ENCODE measurements at regions not wholly inside any gene's neighbourhood (a gene's known extent, or its start where the extent isn't known, plus 50 kb on each side); places are given as distances from the start of the nearest gene placed in this dataset.

GRCh38 chr12:89138048-89138852 is 214.1 kb downstream of the DUSP6 start:
- DNase-seq (no peak), ATAC-seq (ENCODE audit: insufficient read depth, low FRiP score) (no peak)
- H3K36me3 ChIP-seq (ENCODE audit: control insufficient read depth in 4 of 4, insufficient read depth in 4 of 4, low read length in 4 of 4): no peaks in the 10 kb centered on the region
- no peaks in the 10 kb centered on the region for H3K27me3 ChIP-seq (ENCODE audit: control insufficient read depth in 3 of 3, insufficient read depth in 3 of 3, low read length in 2 of 3)
- peaks cover 0 to 27% (median 0%) of the 10 kb centered on the region in 5 donors for H3K4me1 ChIP-seq (ENCODE audit: control insufficient read depth in 5 of 5, insufficient read depth in 5 of 5, low read length in 5 of 5)
- H3K27ac ChIP-seq (ENCODE audit: low read depth in 1 of 2, low read length in 1 of 2): no peak overlapping the region
- H3K9me3 ChIP-seq (ENCODE audit: control insufficient read depth in 4 of 4, insufficient read depth in 3 of 4, low read length in 3 of 4): no peaks in the 10 kb centered on the region
- TF ChIP-seq CTCF (IDR thresholded peaks at IDR 0.05; ENCODE audit: control extremely low read depth, extremely low read depth): no peak
- H3K4me3 ChIP-seq: no peak overlapping the region
- no peak overlapping the region for H3K9ac ChIP-seq (ENCODE audit: insufficient read depth in 1 of 2, low read length in 2 of 2)

- TF ChIP-seq CTCF (IDR thresholded peaks at IDR 0.05; ENCODE audit: control extremely low read depth, extremely low read depth): no peak
- Histone ChIP-seq H3K9ac (ENCODE audit: insufficient read depth in 1 of 2, low read length in 2 of 2) (no peak overlapping the region), H3K36me3 (ENCODE audit: control insufficient read depth in 4 of 4, insufficient read depth in 4 of 4, low read length in 4 of 4) (no peaks in the 10 kb centered on the region), H3K4me3 (no peak overlapping the region), H3K9me3 (ENCODE audit: control insufficient read depth in 4 of 4, insufficient read depth in 3 of 4, low read length in 3 of 4) (no peaks in the 10 kb centered on the region), H3K27ac (ENCODE audit: low read depth in 1 of 2, low read length in 1 of 2) (no peak overlapping the region), H3K4me1 (ENCODE audit: control insufficient read depth in 5 of 5, insufficient read depth in 5 of 5, low read length in 5 of 5) (peaks cover 0 to 27% (median 0%) of the 10 kb centered on the region in 5 donors), H3K27me3 (ENCODE audit: control insufficient read depth in 3 of 3, insufficient read depth in 3 of 3, low read length in 2 of 3) (no peaks in the 10 kb centered on the region)
- DNase-seq (no peak), ATAC-seq (ENCODE audit: insufficient read depth, low FRiP score) (no peak)
These were observed 216.2 kb downstream of the DUSP6 start for GRCh38 chr12:89135976-89136634.

GRCh38 chr12:89134213-89134770 is 218.0 kb downstream of the DUSP6 start:
- H3K27me3 ChIP-seq (ENCODE audit: control insufficient read depth in 3 of 3, insufficient read depth in 3 of 3, low read length in 2 of 3): no peaks in the 10 kb centered on the region

More at GRCh38 chr12:89134213-89134770, 218.0 kb downstream of the DUSP6 start:
- Histone ChIP-seq H3K27ac (ENCODE audit: low read depth in 1 of 2, low read length in 1 of 2) (peak overlapping the region in 1 of 2 donors; percentile 53), H3K4me1 (ENCODE audit: control insufficient read depth in 5 of 5, insufficient read depth in 5 of 5, low read length in 5 of 5) (peaks cover 0 to 27% (median 0%) of the 10 kb centered on the region in 5 donors), H3K36me3 (ENCODE audit: control insufficient read depth in 4 of 4, insufficient read depth in 4 of 4, low read length in 4 of 4) (no peaks in the 10 kb centered on the region), H3K9ac (ENCODE audit: insufficient read depth in 1 of 2, low read length in 2 of 2) (no peak overlapping the region), H3K4me3 (no peak overlapping the region), H3K9me3 (ENCODE audit: control insufficient read depth in 4 of 4, insufficient read depth in 3 of 4, low read length in 3 of 4) (no peaks in the 10 kb centered on the region)
- DNase-seq (no peak), ATAC-seq (ENCODE audit: insufficient read depth, low FRiP score) (no peak)
- 69 to 84% methylated on average over 3 of the region's 3 CpGs for WGBS, 2 donors
- no peak for TF ChIP-seq CTCF (IDR thresholded peaks at IDR 0.05; ENCODE audit: control extremely low read depth, extremely low read depth)

Data from lung (tissue), 11 donors.